HG03060 (cell line): ENCODE measurements at regions not wholly inside any gene's neighbourhood (a gene's known extent, or its start where the extent isn't known, plus 50 kb on each side); places are given as distances from the start of the nearest gene placed in this dataset.
A peak's percentile ranks its signal among the peaks of the same experiment; 100 is the strongest.
"Not testable (repeated sequence)": the region's sequence is repeated elsewhere in the genome, so short reads cannot be mapped to it uniquely, and the experiment has no call there.

Experiments used
- ATAC-seq: cut with Tn5 transposase; IDR thresholded peaks from one replicate; pipeline ENCODE4 v1.9.1; 2021; ENCODE audit warnings: low read depth, moderate number of reproducible peaks; ENCODE audit not compliant: unreplicated experiment

DNA sequence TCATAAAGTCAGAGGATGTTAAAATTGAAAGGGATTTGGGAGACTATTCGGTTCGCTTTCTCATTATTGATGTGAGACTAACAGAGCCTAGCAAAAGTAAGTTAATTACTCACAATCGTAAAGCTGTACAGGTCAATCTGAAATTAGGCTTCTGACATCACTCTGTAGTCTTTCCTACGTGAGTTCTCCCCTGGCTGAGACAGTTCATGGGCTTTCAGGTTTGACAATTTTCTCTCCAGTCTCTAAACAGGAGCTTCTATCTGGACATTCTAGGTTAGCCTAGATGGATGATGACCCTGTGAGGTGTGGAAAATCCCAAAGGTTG is 77.5 kb upstream of the VKORC1L1 start:
- not testable (repeated sequence) for ATAC-seq

DNA sequence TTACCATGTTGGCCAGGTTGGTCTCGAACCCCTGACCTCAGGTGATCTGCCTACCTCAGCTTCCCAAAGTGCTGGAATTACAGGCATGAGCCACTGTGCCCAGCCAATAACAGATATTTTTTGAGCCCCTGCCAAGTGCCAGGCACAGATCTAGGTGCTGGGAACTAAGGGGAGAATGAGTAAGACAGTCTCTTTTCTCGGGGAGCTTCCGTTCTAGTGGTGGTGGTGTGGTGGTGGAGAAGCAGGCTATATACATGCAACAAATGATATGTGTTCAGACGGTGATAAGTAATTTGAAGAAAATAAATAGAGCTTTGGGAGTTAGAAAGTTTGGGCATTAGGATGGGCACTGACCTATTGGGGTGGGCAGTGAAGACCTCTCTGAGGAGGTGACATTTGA is 76.7 kb upstream of the VKORC1L1 start:
- ATAC-seq: no peak

GRCh38 chr7:65797086-65797485 is 75.8 kb upstream of the VKORC1L1 start:
- not testable (repeated sequence) for ATAC-seq

- ATAC-seq: not testable (repeated sequence)
These were observed 75.3 kb upstream of the VKORC1L1 start for GRCh38 chr7:65797566-65797965.

- peak; percentile 99 for ATAC-seq
These were observed 74.5 kb upstream of the VKORC1L1 start for GRCh38 chr7:65798111-65799075.

- not testable (repeated sequence) for ATAC-seq
These were observed 72.7 kb upstream of the VKORC1L1 start for GRCh38 chr7:65800191-65800590.

DNA sequence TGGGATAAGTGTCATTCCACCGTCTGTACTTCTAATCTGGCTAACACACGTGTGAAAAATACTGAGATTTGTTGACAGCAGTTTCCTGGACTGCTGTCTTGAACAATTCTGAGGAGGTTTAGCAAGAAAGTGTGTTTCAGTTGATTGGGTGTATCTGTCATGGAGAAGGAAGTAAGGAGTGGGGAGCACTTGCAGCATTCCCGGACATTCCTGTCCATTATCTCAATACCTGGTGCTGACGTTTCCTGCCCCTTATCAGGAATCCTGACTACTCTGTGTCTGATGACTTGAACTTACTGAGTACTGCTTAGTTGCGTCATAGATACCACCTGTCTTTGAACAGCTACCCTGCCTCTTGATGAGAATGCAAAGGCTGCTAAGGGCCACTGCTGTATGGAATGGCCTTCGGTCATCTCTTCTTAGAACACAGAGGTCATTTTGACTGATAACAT is 72.0 kb upstream of the VKORC1L1 start:
- no peak for ATAC-seq

DNA sequence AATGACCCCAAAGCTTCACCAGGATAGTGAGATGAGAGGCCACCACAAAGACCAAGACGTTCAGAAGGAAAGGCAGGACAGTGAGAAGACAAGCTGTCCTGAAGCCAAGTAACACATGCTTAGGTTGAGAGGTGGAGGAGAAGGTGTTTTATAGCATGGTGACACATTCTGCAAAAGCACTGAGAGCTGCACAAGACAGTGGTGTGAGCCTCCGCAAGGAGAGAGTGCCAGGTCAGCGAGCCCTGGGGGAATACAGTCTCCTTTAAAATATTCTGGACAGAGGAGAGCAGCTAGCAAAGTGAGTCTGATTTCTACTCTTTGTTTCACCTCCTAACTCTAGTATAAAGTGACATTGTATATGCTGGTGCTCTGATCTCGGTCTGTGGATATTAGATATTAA is 68.0 kb upstream of the VKORC1L1 start:
- no peak for ATAC-seq

GRCh38 chr7:65807067-65807466 is 65.8 kb upstream of the VKORC1L1 start:
- ATAC-seq: not testable (repeated sequence)

GRCh38 chr7:65809259-65809981 is 63.5 kb upstream of the VKORC1L1 start:
- peak; percentile 86 for ATAC-seq

- peak; percentile 38 for ATAC-seq
These were observed 62.9 kb upstream of the VKORC1L1 start for GRCh38 chr7:65809982-65810288.

DNA sequence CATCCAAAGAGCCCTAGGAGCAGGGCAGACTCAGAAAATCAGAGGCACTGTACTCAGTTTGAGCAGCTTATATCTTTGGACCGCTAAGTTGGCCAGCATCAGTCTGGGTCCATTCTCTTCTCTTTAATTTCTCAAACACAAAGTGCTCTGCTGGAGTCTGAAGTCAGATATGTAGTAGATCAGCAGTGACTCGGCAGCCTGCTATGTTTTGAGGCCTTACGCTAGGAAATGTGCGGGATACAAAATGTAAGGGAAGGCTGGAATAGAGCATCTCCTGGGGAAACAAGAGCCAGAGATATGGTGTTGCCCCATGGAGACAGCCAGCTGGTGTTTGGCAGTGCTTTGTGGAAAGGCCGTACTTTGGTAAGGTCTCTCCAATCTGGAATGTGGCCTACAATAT is 60.6 kb upstream of the VKORC1L1 start:
- no peak for ATAC-seq

GRCh38 chr7:65814556-65815167 is 58.2 kb upstream of the VKORC1L1 start:
- not testable (repeated sequence) for ATAC-seq

- ATAC-seq: no peak
These were observed 52.5 kb upstream of the VKORC1L1 start for GRCh38 chr7:65820287-65820950.
